Glutamatergic neuron (in vitro differentiated cells): ENCODE measurements at regions not wholly inside any gene's neighbourhood (a gene's known extent, or its start where the extent isn't known, plus 50 kb on each side); places are given as distances from the start of the nearest gene placed in this dataset.

ENCODE experiments used
- DNase-seq: peaks from one replicate; pipeline ENCODE4 v3.0.0; 2022
- H3K27ac Mint-ChIP-seq: one replicate; pipeline ENCODE4 v1.8.0; 2020; ENCODE audit warnings: mild to moderate bottlenecking, mixed read lengths, inconsistent platforms; ENCODE audit not compliant: unreplicated experiment
- H3K27me3 Mint-ChIP-seq: one replicate; pipeline ENCODE4 v1.8.0; 2020; ENCODE audit warnings: mild to moderate bottlenecking, moderate library complexity, mixed read lengths, inconsistent platforms; ENCODE audit not compliant: unreplicated experiment
- H3K36me3 Mint-ChIP-seq: one replicate; pipeline ENCODE4 v1.8.0; 2020; ENCODE audit warnings: mild to moderate bottlenecking, mixed read lengths, inconsistent platforms; ENCODE audit not compliant: unreplicated experiment
- H3K4me1 Mint-ChIP-seq: one replicate; pipeline ENCODE4 v1.8.0; 2020; ENCODE audit warnings: mild to moderate bottlenecking, low read depth, mixed read lengths, inconsistent platforms; ENCODE audit not compliant: unreplicated experiment
- H3K4me3 Mint-ChIP-seq: one replicate; pipeline ENCODE4 v1.8.0; 2020; ENCODE audit warnings: mild to moderate bottlenecking, mixed read lengths, inconsistent platforms; ENCODE audit not compliant: unreplicated experiment
- H3K9me3 Mint-ChIP-seq: one replicate; pipeline ENCODE4 v1.8.0; 2020; ENCODE audit warnings: mild to moderate bottlenecking, moderate library complexity, mixed read lengths, inconsistent platforms; ENCODE audit not compliant: unreplicated experiment
- CTCF ChIP-seq: fragments of 200-600 bp; sonication (generic); IDR thresholded peaks from one replicate; pipeline ENCODE4 v1.5.0; 2021; ENCODE audit not compliant: partially characterized antibody, unreplicated experiment

GRCh38 chr16:74094514-74094913, 202.1 kb upstream of the PSMD7 start:
- H3K9me3 Mint-ChIP-seq, result peaks cover 1% of the 10 kb centered on the region
- no peak for DNase-seq
- H3K4me1 Mint-ChIP-seq, result peaks cover 2% of the 10 kb centered on the region
- TF ChIP-seq CTCF, result no peak
- no peak overlapping the region for H3K27ac Mint-ChIP-seq
- no peak overlapping the region for H3K4me3 Mint-ChIP-seq
- H3K27me3 Mint-ChIP-seq, result no peaks in the 10 kb centered on the region
- H3K36me3 Mint-ChIP-seq, result no peaks in the 10 kb centered on the region

GRCh38 chr16:74092336-74092735, 204.3 kb upstream of the PSMD7 start:
- Mint-ChIP-seq H3K9me3 (no peaks in the 10 kb centered on the region), H3K4me1 (no peaks in the 10 kb centered on the region), H3K36me3 (no peaks in the 10 kb centered on the region), H3K4me3 (no peak overlapping the region), H3K27me3 (no peaks in the 10 kb centered on the region), H3K27ac (no peak overlapping the region)
- TF ChIP-seq CTCF, result no peak
- no peak for DNase-seq

DNA sequence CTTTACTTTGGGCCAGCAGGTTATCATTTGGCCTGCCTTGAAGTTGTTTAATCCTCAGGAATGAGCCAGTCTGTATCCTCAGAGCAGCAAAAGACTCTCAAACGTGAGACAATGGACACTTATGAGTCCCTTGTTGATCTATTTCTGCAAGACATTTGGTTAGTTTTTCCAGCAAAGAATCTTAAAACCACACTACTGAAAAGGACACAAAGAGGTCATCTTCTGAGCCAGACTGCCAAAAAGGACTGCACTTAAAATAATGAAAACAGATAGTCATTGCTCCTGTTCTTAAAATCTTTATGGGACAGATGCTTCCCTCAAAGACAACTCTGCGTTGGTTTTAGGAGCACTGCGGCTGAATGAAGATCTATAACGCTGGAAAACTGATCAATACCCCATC, 205.7 kb upstream of the PSMD7 start:
- Mint-ChIP-seq H3K4me1 (no peaks in the 10 kb centered on the region), H3K27me3 (no peaks in the 10 kb centered on the region), H3K4me3 (no peak overlapping the region), H3K36me3 (no peaks in the 10 kb centered on the region), H3K27ac (no peak overlapping the region), H3K9me3 (no peaks in the 10 kb centered on the region)
- no peak for DNase-seq
- no peak for TF ChIP-seq CTCF

- Mint-ChIP-seq H3K36me3 (no peaks in the 10 kb centered on the region), H3K9me3 (no peaks in the 10 kb centered on the region), H3K27me3 (no peaks in the 10 kb centered on the region), H3K4me3 (no peak overlapping the region), H3K27ac (no peak overlapping the region), H3K4me1 (no peaks in the 10 kb centered on the region)
- no peak for DNase-seq
- TF ChIP-seq CTCF, result no peak
Observed at GRCh38 chr16:74083541-74083940, 213.1 kb upstream of the PSMD7 start.

DNA sequence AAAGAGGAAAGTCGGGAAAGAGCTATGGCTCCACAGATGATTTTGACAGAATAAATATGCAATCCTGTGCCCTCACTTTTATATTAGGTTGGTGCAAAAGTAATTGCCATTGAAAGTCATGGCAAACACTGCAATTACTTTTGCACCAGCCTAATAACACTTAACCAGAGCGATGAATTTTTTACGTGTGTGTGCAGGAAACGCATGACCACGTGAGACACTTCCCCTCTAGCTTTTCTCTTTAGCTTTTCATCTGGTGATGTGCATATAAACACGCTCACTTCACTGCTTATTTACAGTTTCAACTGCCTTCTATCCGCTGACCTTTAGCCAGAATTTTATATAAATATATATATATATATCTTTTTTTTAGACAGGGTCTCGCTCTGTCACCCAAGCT, 216.3 kb upstream of the PSMD7 start:
- no peak overlapping the region for H3K4me3 Mint-ChIP-seq
- no peaks in the 10 kb centered on the region for H3K4me1 Mint-ChIP-seq
- TF ChIP-seq CTCF, result no peak
- H3K27me3 Mint-ChIP-seq, result no peaks in the 10 kb centered on the region
- no peak overlapping the region for H3K27ac Mint-ChIP-seq
- DNase-seq, result no peak
- H3K9me3 Mint-ChIP-seq, result peaks cover 6% of the 10 kb centered on the region
- H3K36me3 Mint-ChIP-seq, result peaks cover 5% of the 10 kb centered on the region
